OCI-LY7 (cell line): ENCODE measurements at regions not wholly inside any gene's neighbourhood (a gene's known extent, or its start where the extent isn't known, plus 50 kb on each side); places are given as distances from the start of the nearest gene placed in this dataset.
A peak's percentile ranks its signal among the peaks of the same experiment; 100 is the strongest.

Experiments
- BruUV-seq: library from RNA; stranded (reverse); fragments of 400-500 nt; replicated peaks from 2 replicates; lab custom pipeline; 2021; lab: Mats Ljungman, UMichigan
- CTCF ChIA-PET: fragments of 300-600 bp; sonication (Branson Sonifier 250); formaldehyde crosslinking; loops from one replicate; lab custom pipeline; 2022; ENCODE audit warnings: antibody characterized with exemption; ENCODE audit not compliant: unreplicated experiment; lab: Charles Lee
- POLR2A ChIA-PET: fragments of 300-600 bp; sonication (Branson Sonifier 250); formaldehyde crosslinking; loops from one replicate; lab custom pipeline; 2022; ENCODE audit warnings: antibody characterized with exemption; lab: Charles Lee
- DNase-seq: peaks from one replicate; pipeline ENCODE4 v3.0.0-alpha.2; 2015; ENCODE audit warnings: low spot score
- H2AFZ ChIP-seq: fragments of 200-600 bp; sonication (generic), shearing (Covaris generic); 2 replicates; pipeline ENCODE4 v1.6.1; 2014; ENCODE audit warnings: mild to moderate bottlenecking, antibody characterized with exemption, low read length, moderate library complexity
- H3K27ac ChIP-seq: fragments of 200-600 bp; sonication (generic); 2 replicates; pipeline ENCODE4 v1.5.1; 2014; ENCODE audit warnings: mixed run types, low read depth, mild to moderate bottlenecking, moderate library complexity, low read length, inconsistent platforms; ENCODE audit not compliant: poor library complexity, severe bottlenecking
- H3K36me3 ChIP-seq: fragments of 200-600 bp; sonication (generic); 2 replicates; pipeline ENCODE4 v1.6.1; 2014; ENCODE audit warnings: mild to moderate bottlenecking, antibody characterized with exemption, low read length, moderate library complexity, mixed read lengths; ENCODE audit not compliant: insufficient read depth
- H3K4me1 ChIP-seq: fragments of 200-600 bp; sonication (generic); 2 replicates; pipeline ENCODE4 v1.5.1; 2014; ENCODE audit warnings: mild to moderate bottlenecking, low read length; ENCODE audit not compliant: insufficient read depth, poor library complexity, severe bottlenecking
- H3K4me2 ChIP-seq: fragments of 200-600 bp; sonication (generic); 2 replicates; pipeline ENCODE4 v1.6.1; 2014; ENCODE audit warnings: mild to moderate bottlenecking, low read length
- H3K4me3 ChIP-seq: fragments of 200-600 bp; sonication (generic); 2 replicates; pipeline ENCODE4 v1.5.1; 2014; ENCODE audit warnings: mild to moderate bottlenecking, low read depth, low read length; ENCODE audit not compliant: poor library complexity, severe bottlenecking
- H3K79me2 ChIP-seq: fragments of 200-600 bp; sonication (generic); 2 replicates; pipeline ENCODE4 v1.6.1; 2016; ENCODE audit warnings: low read depth, mild to moderate bottlenecking, low read length, moderate library complexity, mixed read lengths; ENCODE audit not compliant: insufficient read depth
- H3K9me2 ChIP-seq: fragments of 200-600 bp; sonication (generic); 2 replicates; pipeline ENCODE4 v1.6.1; 2016; ENCODE audit warnings: mild to moderate bottlenecking, low read length, mixed read lengths; ENCODE audit not compliant: insufficient read depth
- H3K9me3 ChIP-seq: fragments of 200-600 bp; sonication (generic); 2 replicates; pipeline ENCODE4 v1.6.1; 2014; ENCODE audit warnings: mild to moderate bottlenecking, mixed run types, low read length, mixed read lengths
- H4K20me1 ChIP-seq: fragments of 200-600 bp; sonication (generic); 2 replicates; pipeline ENCODE4 v1.6.1; 2014; ENCODE audit warnings: mild to moderate bottlenecking, antibody characterized with exemption, low read length, moderate library complexity, mixed read lengths; ENCODE audit not compliant: insufficient read depth
- CTCF ChIP-seq: fragments of 200-600 bp; sonication (generic); conservative IDR thresholded peaks from 2 replicates; pipeline ENCODE4 v1.5.1; 2014; ENCODE audit warnings: mild to moderate bottlenecking, antibody characterized with exemption, low read length, moderate library complexity, mixed read lengths
- EZH2phosphoT487 ChIP-seq: fragments of 200-600 bp; sonication (generic); IDR thresholded peaks from 2 replicates; pipeline ENCODE4 v1.6.1; 2018; ENCODE audit warnings: low read depth, borderline replicate concordance, mild to moderate bottlenecking, mixed run types, antibody characterized with exemption, low read length, moderate library complexity, mixed read lengths
- intact Hi-C: fragments of 100-400 bp; cut with micrococcal nuclease; formaldehyde crosslinking; loops from one replicate; pipeline ENCODE4 v1.10.0; 2022; ENCODE audit not compliant: unreplicated experiment

GRCh38 chr20:39222101-39222500 is 260.0 kb downstream of the DHX35 start:
- DNase-seq, result no peak
- CTCF ChIA-PET, result no interaction called here
- no peaks in the 10 kb centered on the region for H4K20me1 ChIP-seq
- no peak overlapping the region for H3K27ac ChIP-seq
- POLR2A ChIA-PET, result interaction anchor here (0.7 kb wide), 1 partner anchor 69 kb away, joined by 3 read pairs; no protein-coding TSS in a partner anchor
- intact Hi-C loops, result no loop called here
- no peaks in the 10 kb centered on the region for H3K79me2 ChIP-seq
- no peaks in the 10 kb centered on the region for H3K36me3 ChIP-seq
- TF ChIP-seq EZH2phosphoT487 (no peak), CTCF (no peak)
- no peaks in the 10 kb centered on the region for H3K9me3 ChIP-seq
- BruUV-seq, result no TSS peak
- no peak overlapping the region for H3K4me2 ChIP-seq
- no peak overlapping the region for H2AFZ ChIP-seq
- H3K9me2 ChIP-seq, result no peaks in the 10 kb centered on the region
- H3K4me1 ChIP-seq, result no peaks in the 10 kb centered on the region
- no peak overlapping the region for H3K4me3 ChIP-seq

GRCh38 chr20:39216195-39216594 is 254.1 kb downstream of the DHX35 start:
- ChIA-PET POLR2A (no interaction called here), CTCF (no interaction called here)
- Histone ChIP-seq H3K27ac (no peak overlapping the region), H3K9me3 (no peaks in the 10 kb centered on the region), H3K9me2 (no peaks in the 10 kb centered on the region), H3K4me1 (no peaks in the 10 kb centered on the region), H3K36me3 (no peaks in the 10 kb centered on the region), H3K79me2 (no peaks in the 10 kb centered on the region), H4K20me1 (no peaks in the 10 kb centered on the region), H3K4me2 (no peak overlapping the region), H2AFZ (no peak overlapping the region), H3K4me3 (no peak overlapping the region)
- no peak for TF ChIP-seq CTCF
- TF ChIP-seq EZH2phosphoT487, result no peak
- intact Hi-C loops, result no loop called here
- DNase-seq, result no peak
- BruUV-seq, result no TSS peak

GRCh38 chr20:39214828-39215227 is 252.7 kb downstream of the DHX35 start:
- ChIA-PET CTCF (no interaction called here), POLR2A (no interaction called here)
- Histone ChIP-seq H3K4me1 (no peaks in the 10 kb centered on the region), H2AFZ (no peak overlapping the region), H3K4me2 (no peak overlapping the region), H3K9me3 (no peaks in the 10 kb centered on the region), H3K79me2 (no peaks in the 10 kb centered on the region), H3K9me2 (no peaks in the 10 kb centered on the region), H3K36me3 (no peaks in the 10 kb centered on the region), H4K20me1 (no peaks in the 10 kb centered on the region), H3K27ac (no peak overlapping the region), H3K4me3 (no peak overlapping the region)
- intact Hi-C loops, result no loop called here
- no peak for DNase-seq
- no TSS peak for BruUV-seq
- TF ChIP-seq EZH2phosphoT487 (no peak), CTCF (0 out of 2 replicates have a peak, but pooled peaks have one; percentile 20)
